GM10266 (cell line): ENCODE measurements at regions not wholly inside any gene's neighbourhood (a gene's known extent, or its start where the extent isn't known, plus 50 kb on each side); places are given as distances from the start of the nearest gene placed in this dataset.
"Not testable (repeated sequence)": the region's sequence is repeated elsewhere in the genome, so short reads cannot be mapped to it uniquely, and the experiment has no call there.

Experiments used
- DNase-seq: peaks from one replicate; pipeline ENCODE4 v3.0.0; 2012; ENCODE audit errors: extremely low spot score
- CTCF ChIP-seq: IDR thresholded peaks from 2 replicates; pipeline ENCODE4 v1.5.1; 2012; ENCODE audit warnings: mild to moderate bottlenecking, low read depth; ENCODE audit not compliant: control insufficient read depth, insufficient read depth; ENCODE audit errors: missing control alignments

DNA sequence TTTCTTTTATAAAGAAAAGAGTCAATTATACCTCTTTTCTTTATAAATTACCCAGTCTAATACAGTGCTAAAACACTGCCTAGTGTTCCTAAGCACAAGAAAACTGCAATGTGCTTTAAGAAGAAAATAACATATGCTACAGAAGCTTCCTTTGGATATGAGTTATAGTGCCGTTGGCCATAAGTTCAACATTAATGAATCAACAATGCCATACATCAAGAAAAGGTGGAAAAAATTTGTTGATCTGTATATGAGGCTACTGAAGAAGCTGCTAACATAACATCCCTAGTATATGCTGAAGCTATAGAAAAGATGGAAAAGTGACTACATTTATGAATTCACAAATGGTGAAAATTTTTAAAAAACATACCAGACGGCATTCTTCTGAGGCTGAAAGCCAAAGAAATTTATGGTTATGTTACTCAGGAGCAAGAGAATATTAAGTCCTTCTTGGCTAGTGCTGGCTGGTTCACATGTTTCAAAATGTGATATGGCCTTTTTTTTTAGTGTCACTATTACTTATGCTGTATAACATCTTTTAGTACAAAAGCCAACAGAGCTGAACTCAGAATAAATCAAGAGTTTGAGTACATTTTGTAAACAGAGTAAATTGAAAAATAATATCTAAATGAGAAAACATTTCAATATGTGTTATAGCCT, 743.2 kb upstream of the RGS18 start:
- no peak for TF ChIP-seq CTCF

DNA sequence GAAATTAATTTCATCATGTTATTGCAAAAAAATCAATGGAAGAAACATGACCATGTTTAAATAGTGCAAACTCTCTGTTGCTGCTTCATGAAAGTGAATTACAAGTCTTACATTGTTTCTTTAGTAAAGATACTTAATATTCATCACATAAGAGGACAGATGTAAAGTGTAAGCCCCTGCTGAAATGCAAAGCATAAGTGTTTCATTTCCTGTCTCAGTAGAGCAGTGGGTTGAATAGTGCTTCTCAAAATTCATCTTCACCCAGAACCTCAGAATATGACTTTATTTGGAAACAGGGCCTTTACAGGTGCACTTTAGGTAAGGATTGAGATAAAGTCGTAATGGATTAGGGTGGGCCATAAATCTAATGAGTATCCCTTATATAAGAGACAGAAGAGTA, 738.4 kb upstream of the RGS18 start:
- TF ChIP-seq CTCF: no peak
- no peak for DNase-seq

More for the DNA sequence above, 743.2 kb upstream of the RGS18 start:
- no peak for DNase-seq

GRCh38 chr1:191427593-191427992, 730.7 kb upstream of the RGS18 start:
- no peak for DNase-seq
- no peak for TF ChIP-seq CTCF

- TF ChIP-seq CTCF: no peak
Observed at GRCh38 chr1:191432817-191433216, 725.4 kb upstream of the RGS18 start.

GRCh38 chr1:191438979-191439378, 719.3 kb upstream of the RGS18 start:
- DNase-seq: no peak
- TF ChIP-seq CTCF: no peak

More at GRCh38 chr1:191432817-191433216, 725.4 kb upstream of the RGS18 start:
- no peak for DNase-seq

DNA sequence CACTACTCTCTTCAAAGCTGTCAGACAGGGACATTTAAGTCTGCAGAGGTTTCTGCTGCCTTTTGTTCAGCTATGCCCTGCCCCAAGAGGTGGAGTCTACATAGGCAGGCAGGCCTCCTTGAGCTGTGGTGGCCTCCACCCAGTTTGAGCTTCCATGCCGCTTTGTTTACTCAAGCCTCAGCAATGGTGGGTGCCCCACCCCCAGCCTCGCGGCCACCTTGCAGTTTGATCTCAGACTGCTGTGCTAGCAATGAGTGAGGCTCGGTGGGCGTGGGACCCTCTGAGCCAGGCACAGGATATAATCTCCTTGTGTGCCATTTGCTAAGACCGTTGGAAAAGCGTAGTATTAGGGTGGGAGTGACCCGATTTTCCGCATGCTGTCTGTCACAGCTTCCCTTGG, 710.0 kb upstream of the RGS18 start:
- DNase-seq: not testable (repeated sequence)

- TF ChIP-seq CTCF: no peak
- DNase-seq: no peak
Observed at GRCh38 chr1:191452586-191452985, 705.7 kb upstream of the RGS18 start.

GRCh38 chr1:191453487-191453886, 704.8 kb upstream of the RGS18 start:
- DNase-seq: no peak
- TF ChIP-seq CTCF: no peak
